SK-N-SH (cell line): ENCODE measurements at regions not wholly inside any gene's neighbourhood (a gene's known extent, or its start where the extent isn't known, plus 50 kb on each side); places are given as distances from the start of the nearest gene placed in this dataset.

Experiments
- CTCF ChIP-seq: fragments of 200-600 bp; sonication (generic); IDR thresholded peaks from 2 replicates; pipeline ENCODE4 v1.6.1; 2017; ENCODE audit warnings: antibody characterized with exemption, mild to moderate bottlenecking, moderate library complexity
- FOSL2 ChIP-seq: IDR thresholded peaks from 2 replicates; pipeline ENCODE4 v1.4.0; 2012; ENCODE audit warnings: low read depth, mild to moderate bottlenecking, moderate library complexity, borderline replicate concordance
- FOXJ3 ChIP-seq: sonication (generic); formaldehyde crosslinking; IDR thresholded peaks from 2 replicates; pipeline ENCODE4 v1.5.1; 2020; ENCODE audit warnings: mild to moderate bottlenecking, missing genetic modification reagents
- GABPA ChIP-seq: IDR thresholded peaks from 2 replicates; pipeline ENCODE4 v1.4.0; 2012; ENCODE audit warnings: low read depth, mild to moderate bottlenecking
- MAX ChIP-seq: IDR thresholded peaks from 2 replicates; pipeline ENCODE4 v1.4.0; 2012; ENCODE audit warnings: low read depth
- NFIC ChIP-seq: IDR thresholded peaks from 2 replicates; pipeline ENCODE4 v1.4.0; 2012; ENCODE audit warnings: borderline replicate concordance
- POLR2AphosphoS5 ChIP-seq: IDR thresholded peaks from 2 replicates; pipeline ENCODE4 v1.6.1; 2012; ENCODE audit warnings: low read depth, low read length
- RAD21 ChIP-seq: IDR thresholded peaks from 2 replicates; pipeline ENCODE4 v1.6.1; 2012; ENCODE audit warnings: mild to moderate bottlenecking, low read length
- RXRA ChIP-seq: IDR thresholded peaks from 2 replicates; pipeline ENCODE4 v1.4.0; 2012; ENCODE audit warnings: low read depth, mild to moderate bottlenecking, borderline replicate concordance
- SIN3A ChIP-seq: IDR thresholded peaks from 2 replicates; pipeline ENCODE4 v1.6.1; 2012; ENCODE audit warnings: low read depth, mild to moderate bottlenecking, low read length, moderate library complexity, borderline replicate concordance
- TAF1 ChIP-seq: IDR thresholded peaks from 2 replicates; pipeline ENCODE4 v1.6.1; 2012; ENCODE audit warnings: low read depth, mild to moderate bottlenecking, low read length, moderate library complexity, borderline replicate concordance
- USF2 ChIP-seq: fragments of 150-350 bp; IDR thresholded peaks from 2 replicates; pipeline ENCODE4 v1.6.1; 2017; ENCODE audit warnings: antibody characterized with exemption, low read length, low read depth, borderline replicate concordance
- ZBTB33 ChIP-seq: IDR thresholded peaks from 2 replicates; pipeline ENCODE4 v1.4.0; 2012; ENCODE audit warnings: low read depth, borderline replicate concordance
- TF ChIP-seq, protein P1 (sequence below): IDR thresholded peaks from 2 replicates; pipeline ENCODE4 v1.6.1; 2012; ENCODE audit warnings: mild to moderate bottlenecking, low read depth, low read length, moderate library complexity

- TF ChIP-seq CTCF: peak; percentile 58
- TF ChIP-seq POLR2AphosphoS5: no peak
- no peak for TF ChIP-seq GABPA
- TF ChIP-seq, protein P1, sequence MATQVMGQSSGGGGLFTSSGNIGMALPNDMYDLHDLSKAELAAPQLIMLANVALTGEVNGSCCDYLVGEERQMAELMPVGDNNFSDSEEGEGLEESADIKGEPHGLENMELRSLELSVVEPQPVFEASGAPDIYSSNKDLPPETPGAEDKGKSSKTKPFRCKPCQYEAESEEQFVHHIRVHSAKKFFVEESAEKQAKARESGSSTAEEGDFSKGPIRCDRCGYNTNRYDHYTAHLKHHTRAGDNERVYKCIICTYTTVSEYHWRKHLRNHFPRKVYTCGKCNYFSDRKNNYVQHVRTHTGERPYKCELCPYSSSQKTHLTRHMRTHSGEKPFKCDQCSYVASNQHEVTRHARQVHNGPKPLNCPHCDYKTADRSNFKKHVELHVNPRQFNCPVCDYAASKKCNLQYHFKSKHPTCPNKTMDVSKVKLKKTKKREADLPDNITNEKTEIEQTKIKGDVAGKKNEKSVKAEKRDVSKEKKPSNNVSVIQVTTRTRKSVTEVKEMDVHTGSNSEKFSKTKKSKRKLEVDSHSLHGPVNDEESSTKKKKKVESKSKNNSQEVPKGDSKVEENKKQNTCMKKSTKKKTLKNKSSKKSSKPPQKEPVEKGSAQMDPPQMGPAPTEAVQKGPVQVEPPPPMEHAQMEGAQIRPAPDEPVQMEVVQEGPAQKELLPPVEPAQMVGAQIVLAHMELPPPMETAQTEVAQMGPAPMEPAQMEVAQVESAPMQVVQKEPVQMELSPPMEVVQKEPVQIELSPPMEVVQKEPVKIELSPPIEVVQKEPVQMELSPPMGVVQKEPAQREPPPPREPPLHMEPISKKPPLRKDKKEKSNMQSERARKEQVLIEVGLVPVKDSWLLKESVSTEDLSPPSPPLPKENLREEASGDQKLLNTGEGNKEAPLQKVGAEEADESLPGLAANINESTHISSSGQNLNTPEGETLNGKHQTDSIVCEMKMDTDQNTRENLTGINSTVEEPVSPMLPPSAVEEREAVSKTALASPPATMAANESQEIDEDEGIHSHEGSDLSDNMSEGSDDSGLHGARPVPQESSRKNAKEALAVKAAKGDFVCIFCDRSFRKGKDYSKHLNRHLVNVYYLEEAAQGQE: no peak
- TF ChIP-seq RAD21: no peak
- TF ChIP-seq RXRA: no peak
- TF ChIP-seq ZBTB33: no peak
- TF ChIP-seq MAX: no peak
- TF ChIP-seq TAF1: no peak
- TF ChIP-seq SIN3A: no peak
- no peak for TF ChIP-seq FOSL2
- TF ChIP-seq USF2: no peak
- TF ChIP-seq FOXJ3 (CRISPR knock-in tag): no peak
- no peak for TF ChIP-seq NFIC
Observed at GRCh38 chr15:98568382-98569017, 79.8 kb upstream of the IGF1R start.
